HT1080 (cell line): ENCODE measurements at regions not wholly inside any gene's neighbourhood (a gene's known extent, or its start where the extent isn't known, plus 50 kb on each side); places are given as distances from the start of the nearest gene placed in this dataset.
A peak's percentile ranks its signal among the peaks of the same experiment; 100 is the strongest.
"Not testable (repeated sequence)": the region's sequence is repeated elsewhere in the genome, so short reads cannot be mapped to it uniquely, and the experiment has no call there.

Experiments used
- DNase-seq: peaks from one replicate; pipeline ENCODE4 v3.0.0-alpha.2; 2015; ENCODE audit warnings: low read depth

- DNase-seq: no peak
Observed at GRCh38 chr7:79781716-79782115, 328.2 kb upstream of the MAGI2 start.

GRCh38 chr7:79778786-79779770, 325.6 kb upstream of the MAGI2 start:
- DNase-seq: peak; percentile 1

- DNase-seq: no peak
Observed at GRCh38 chr7:79775911-79776310, 322.4 kb upstream of the MAGI2 start.

GRCh38 chr7:79774150-79774549, 320.7 kb upstream of the MAGI2 start:
- peak; percentile 12 for DNase-seq

- no peak for DNase-seq
Observed at GRCh38 chr7:79770970-79771369, 317.5 kb upstream of the MAGI2 start.

GRCh38 chr7:79770063-79770462, 316.6 kb upstream of the MAGI2 start:
- no peak for DNase-seq

- not testable (repeated sequence) for DNase-seq
Observed at GRCh38 chr7:79767876-79768560, 314.6 kb upstream of the MAGI2 start.

GRCh38 chr7:79767192-79767591, 313.7 kb upstream of the MAGI2 start:
- DNase-seq: not testable (repeated sequence)

- no peak for DNase-seq
Observed at GRCh38 chr7:79761876-79762429, 308.5 kb upstream of the MAGI2 start.

GRCh38 chr7:79750941-79751340, 297.5 kb upstream of the MAGI2 start:
- DNase-seq: not testable (repeated sequence)

GRCh38 chr7:79749856-79750255, 296.4 kb upstream of the MAGI2 start:
- DNase-seq: no peak

- DNase-seq: no peak
Observed at GRCh38 chr7:79741684-79742083, 288.2 kb upstream of the MAGI2 start.

- no peak for DNase-seq
Observed at GRCh38 chr7:79740076-79740475, 286.6 kb upstream of the MAGI2 start.

GRCh38 chr7:79739036-79739709, 285.7 kb upstream of the MAGI2 start:
- DNase-seq: not testable (repeated sequence)

GRCh38 chr7:79736418-79736817, 283.0 kb upstream of the MAGI2 start:
- DNase-seq: no peak

GRCh38 chr7:79735012-79735411, 281.5 kb upstream of the MAGI2 start:
- no peak for DNase-seq

GRCh38 chr7:79734181-79734580, 280.7 kb upstream of the MAGI2 start:
- peak; percentile 17 for DNase-seq

GRCh38 chr7:79732535-79732934, 279.1 kb upstream of the MAGI2 start:
- no peak for DNase-seq

- DNase-seq: no peak
Observed at GRCh38 chr7:79730971-79731370, 277.5 kb upstream of the MAGI2 start.

- no peak for DNase-seq
Observed at GRCh38 chr7:79723833-79724618, 270.6 kb upstream of the MAGI2 start.

GRCh38 chr7:79722217-79722616, 268.8 kb upstream of the MAGI2 start:
- no peak for DNase-seq
